B cell (primary cell): ENCODE measurements at regions not wholly inside any gene's neighbourhood (a gene's known extent, or its start where the extent isn't known, plus 50 kb on each side); places are given as distances from the start of the nearest gene placed in this dataset.

Experiments used
- ATAC-seq: fragments of 200-7000 bp; cut with Tn5 transposase; one replicate; pipeline ENCODE4 v1.10.0; 2021; ENCODE audit warnings: low read depth, mild to moderate bottlenecking, moderate number of reproducible peaks, moderate library complexity
- CTCF ChIA-PET: fragments of 350-600 bp; sonication (Branson Sonifier 250); formaldehyde crosslinking; loops from one replicate; lab custom pipeline; 2021; ENCODE audit warnings: antibody characterized with exemption, inconsistent platforms; lab: Charles Lee
- POLR2A ChIA-PET: fragments of 350-600 bp; sonication (Branson Sonifier 250); formaldehyde crosslinking; loops from one replicate; lab custom pipeline; 2021; ENCODE audit warnings: antibody characterized with exemption; lab: Charles Lee
- DNase-seq: peaks from one replicate; pipeline ENCODE4 v3.0.0; 2013
- H2AFZ ChIP-seq: 2 replicates; pipeline ENCODE4 v1.6.1; 2012; ENCODE audit warnings: mild to moderate bottlenecking, low read depth, low read length; ENCODE audit not compliant: insufficient read depth, poor library complexity, severe bottlenecking
- H3K27ac ChIP-seq, 2 donors: 1 replicate in 1 of 2; 2 replicates in 1 of 2; pipeline ENCODE4 v1.5.1; 2012 to 2013; ENCODE audit warnings: low read length in 2 of 2, mild to moderate bottlenecking in 2 of 2, moderate library complexity in 1 of 2
- H3K27me3 ChIP-seq, 4 experiments: fragments of 200-600 bp in 1 of 4; sonication (generic) in 1 of 4; replicated peaks in 1 of 4; 1 replicate in 2 of 4; 2 replicates in 2 of 4; pipeline versions ENCODE4 v1.6.1 to v1.7.0; 2013 to 2016; ENCODE audit warnings: low read length in 3 of 4, mild to moderate bottlenecking in 2 of 4, mixed read lengths in 1 of 4, moderate library complexity in 1 of 4; ENCODE audit not compliant: insufficient read depth in 4 of 4, control insufficient read depth in 3 of 4; ENCODE audit errors: control extremely low read depth in 1 of 4
- H3K36me3 ChIP-seq, 2 experiments: replicated peaks in 1 of 2; 1 replicate in 1 of 2; 2 replicates in 1 of 2; pipeline versions ENCODE4 v1.6.1 to v1.7.1; 2013; ENCODE audit warnings: low read length in 1 of 2; ENCODE audit not compliant: insufficient read depth in 2 of 2, control insufficient read depth in 1 of 2; ENCODE audit errors: control extremely low read depth in 1 of 2, extremely low read depth in 1 of 2
- H3K4me1 ChIP-seq, 2 donors: fragments of 200-600 bp in 1 of 2; sonication (generic) in 1 of 2; 1 replicate in 1 of 2; 2 replicates in 1 of 2; pipeline versions ENCODE4 v1.5.1 to v1.6.1; 2013 to 2017; ENCODE audit warnings: low read length in 2 of 2; ENCODE audit not compliant: control insufficient read depth in 2 of 2, insufficient read depth in 2 of 2
- H3K4me2 ChIP-seq: replicated peaks from 2 replicates; pipeline ENCODE3; 2012; ENCODE audit warnings: mild to moderate bottlenecking, low read depth, low read length; ENCODE audit not compliant: poor library complexity, severe bottlenecking
- H3K4me3 ChIP-seq, 5 experiments: fragments of 200-600 bp in 1 of 5; sonication (generic) in 1 of 5; 1 replicate in 3 of 5; 2 replicates in 2 of 5; pipeline versions ENCODE4 v1.5.1 to v1.7.0; 2011 to 2016; ENCODE audit warnings: low read length in 4 of 5, mild to moderate bottlenecking in 4 of 5, low read depth in 2 of 5, control low read depth in 1 of 5, moderate library complexity in 1 of 5; ENCODE audit not compliant: insufficient read depth in 1 of 5; ENCODE audit errors: control extremely low read depth in 1 of 5, extremely low read depth in 1 of 5
- H3K79me2 ChIP-seq: fragments of 200-600 bp; sonication (generic); one replicate; pipeline ENCODE4 v1.6.0; 2016; ENCODE audit warnings: low read length; ENCODE audit not compliant: control insufficient read depth, insufficient read depth
- H3K9ac ChIP-seq: fragments of 200-600 bp; sonication (generic); 2 replicates; pipeline ENCODE4 v1.6.1; 2017; ENCODE audit warnings: mild to moderate bottlenecking, low read length, moderate library complexity
- H3K9me3 ChIP-seq, 3 donors: one replicate each; pipeline versions ENCODE4 v1.6.1 to v1.7.1; 2013; ENCODE audit warnings: low read length in 2 of 3; ENCODE audit not compliant: control insufficient read depth in 2 of 3, insufficient read depth in 1 of 3; ENCODE audit errors: control extremely low read depth in 1 of 3
- H4K20me1 ChIP-seq: 2 replicates; pipeline ENCODE4 v1.6.0; 2012; ENCODE audit warnings: mild to moderate bottlenecking, low read length; ENCODE audit not compliant: insufficient read depth, control insufficient read depth, poor library complexity, severe bottlenecking
- H3K27ac Mint-ChIP-seq: one replicate; pipeline ENCODE4 v1.8.0; 2021; ENCODE audit warnings: mixed read lengths
- H3K27me3 Mint-ChIP-seq: one replicate; pipeline ENCODE4 v1.8.0; 2021; ENCODE audit warnings: mixed read lengths
- H3K4me1 Mint-ChIP-seq: one replicate; pipeline ENCODE4 v1.8.0; 2021; ENCODE audit warnings: mixed read lengths
- H3K4me3 Mint-ChIP-seq: one replicate; pipeline ENCODE4 v1.8.0; 2021; ENCODE audit warnings: mixed read lengths
- H3K9me3 Mint-ChIP-seq: one replicate; pipeline ENCODE4 v1.8.0; 2022; ENCODE audit warnings: mixed read lengths; ENCODE audit not compliant: insufficient read depth
- EZH2 ChIP-seq: IDR thresholded peaks from 2 replicates; pipeline ENCODE4 v1.6.1; 2012; ENCODE audit warnings: borderline replicate concordance, low read depth, mild to moderate bottlenecking, moderate library complexity, low read length; ENCODE audit not compliant: insufficient read depth, poor library complexity, severe bottlenecking
- WGBS: methylation state at CpG from one replicate; pipeline ENCODE4 v1.1.5; 2013; ENCODE audit warnings: missing lambda C conversion rate; ENCODE audit not compliant: insufficient coverage; 5-methylcytosine and 5-hydroxymethylcytosine counted together
- intact Hi-C: fragments of 100-400 bp; cut with micrococcal nuclease; formaldehyde crosslinking; loops from one replicate; pipeline ENCODE4 v1.10.0; 2022
- TF ChIP-seq, protein P1 (sequence below): fragments of 200-600 bp; IDR thresholded peaks from one replicate; pipeline ENCODE4 v1.8.0; 2022; ENCODE audit warnings: antibody characterized with exemption, mild to moderate bottlenecking

- POLR2A ChIA-PET = no interaction called here
- H2AFZ ChIP-seq = no peak overlapping the region
- no peak overlapping the region for H3K9ac ChIP-seq
- Mint-ChIP-seq H3K4me3 (no peak overlapping the region), H3K9me3 (no peaks in the 10 kb centered on the region), H3K27me3 (peaks cover 2% of the 10 kb centered on the region), H3K4me1 (no peaks in the 10 kb centered on the region), H3K27ac (no peak overlapping the region)
- H4K20me1 ChIP-seq = no peaks in the 10 kb centered on the region
- ATAC-seq (no peak), DNase-seq (no peak)
- H3K4me3 ChIP-seq = no peak overlapping the region
- intact Hi-C loops = no loop called here
- H3K36me3 ChIP-seq = no peaks in the 10 kb centered on the region
- TF ChIP-seq, protein P1, sequence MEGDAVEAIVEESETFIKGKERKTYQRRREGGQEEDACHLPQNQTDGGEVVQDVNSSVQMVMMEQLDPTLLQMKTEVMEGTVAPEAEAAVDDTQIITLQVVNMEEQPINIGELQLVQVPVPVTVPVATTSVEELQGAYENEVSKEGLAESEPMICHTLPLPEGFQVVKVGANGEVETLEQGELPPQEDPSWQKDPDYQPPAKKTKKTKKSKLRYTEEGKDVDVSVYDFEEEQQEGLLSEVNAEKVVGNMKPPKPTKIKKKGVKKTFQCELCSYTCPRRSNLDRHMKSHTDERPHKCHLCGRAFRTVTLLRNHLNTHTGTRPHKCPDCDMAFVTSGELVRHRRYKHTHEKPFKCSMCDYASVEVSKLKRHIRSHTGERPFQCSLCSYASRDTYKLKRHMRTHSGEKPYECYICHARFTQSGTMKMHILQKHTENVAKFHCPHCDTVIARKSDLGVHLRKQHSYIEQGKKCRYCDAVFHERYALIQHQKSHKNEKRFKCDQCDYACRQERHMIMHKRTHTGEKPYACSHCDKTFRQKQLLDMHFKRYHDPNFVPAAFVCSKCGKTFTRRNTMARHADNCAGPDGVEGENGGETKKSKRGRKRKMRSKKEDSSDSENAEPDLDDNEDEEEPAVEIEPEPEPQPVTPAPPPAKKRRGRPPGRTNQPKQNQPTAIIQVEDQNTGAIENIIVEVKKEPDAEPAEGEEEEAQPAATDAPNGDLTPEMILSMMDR = no peak
- no peak for TF ChIP-seq EZH2
- CTCF ChIA-PET = no interaction called here
- no peak overlapping the region for H3K4me2 ChIP-seq
- peaks cover 0 to 4% (median 0%) of the 10 kb centered on the region in 3 donors for H3K9me3 ChIP-seq
- H3K4me1 ChIP-seq = no peaks in the 10 kb centered on the region
- 93% methylated on average over 12 of the region's 12 CpGs for WGBS
- no peaks in the 10 kb centered on the region for H3K27me3 ChIP-seq
- no peaks in the 10 kb centered on the region for H3K79me2 ChIP-seq
- no peak overlapping the region for H3K27ac ChIP-seq
Measured at GRCh38 chr10:26647602-26648244, 49.8 kb upstream of the PDSS1 start.
